ENCODE measurements at regions not wholly inside any gene's neighbourhood (a gene's known extent, or its start where the extent isn't known, plus 50 kb on each side); places are given as distances from the start of the nearest gene placed in this dataset.

GRCh38 chr2:183341057-183341456 is 216.8 kb downstream of the NUP35 start:
- TF ChIP-seq CTCF (conservative IDR thresholded peaks at IDR 0.05; ENCODE audit: low read depth, low read length) = no peak
- no peak overlapping the region for H3K4me3 ChIP-seq (ENCODE audit: low read depth, low read length)
- no peak for DNase-seq (ENCODE audit: low read depth)

- TF ChIP-seq CTCF (conservative IDR thresholded peaks at IDR 0.05; ENCODE audit: low read depth, low read length) = no peak
- no peak for DNase-seq (ENCODE audit: low read depth)
- no peak overlapping the region for H3K4me3 ChIP-seq (ENCODE audit: low read depth, low read length)
Observed at GRCh38 chr2:183347969-183348368, 223.7 kb downstream of the NUP35 start.

GRCh38 chr2:183348492-183348891 is 224.2 kb downstream of the NUP35 start:
- no peak overlapping the region for H3K4me3 ChIP-seq (ENCODE audit: low read depth, low read length)
- no peak for DNase-seq (ENCODE audit: low read depth)
- TF ChIP-seq CTCF (conservative IDR thresholded peaks at IDR 0.05; ENCODE audit: low read depth, low read length) = no peak

- TF ChIP-seq CTCF (conservative IDR thresholded peaks at IDR 0.05; ENCODE audit: low read depth, low read length) = no peak
- DNase-seq (ENCODE audit: low read depth) = no peak
- H3K4me3 ChIP-seq (ENCODE audit: low read depth, low read length) = no peak overlapping the region
Observed at GRCh38 chr2:183349091-183349490, 224.8 kb downstream of the NUP35 start.

- DNase-seq (ENCODE audit: low read depth) = no peak
- TF ChIP-seq CTCF (conservative IDR thresholded peaks at IDR 0.05; ENCODE audit: low read depth, low read length) = peak; percentile 58
- H3K4me3 ChIP-seq (ENCODE audit: low read depth, low read length) = no peak overlapping the region
Observed at GRCh38 chr2:183359867-183360266, 235.6 kb downstream of the NUP35 start.

GRCh38 chr2:183371545-183371944 is 247.3 kb downstream of the NUP35 start:
- no peak for DNase-seq (ENCODE audit: low read depth)
- TF ChIP-seq CTCF (conservative IDR thresholded peaks at IDR 0.05; ENCODE audit: low read depth, low read length) = no peak

GRCh38 chr2:183375821-183376220 is 251.6 kb downstream of the NUP35 start:
- TF ChIP-seq CTCF (conservative IDR thresholded peaks at IDR 0.05; ENCODE audit: low read depth, low read length) = no peak
- no peak for DNase-seq (ENCODE audit: low read depth)
- no peak overlapping the region for H3K4me3 ChIP-seq (ENCODE audit: low read depth, low read length)

More at GRCh38 chr2:183371545-183371944, 247.3 kb downstream of the NUP35 start:
- no peak overlapping the region for H3K4me3 ChIP-seq (ENCODE audit: low read depth, low read length)

All from epithelial cell of proximal tubule (primary cell).